PC-9 (cell line): ENCODE measurements at regions not wholly inside any gene's neighbourhood (a gene's known extent, or its start where the extent isn't known, plus 50 kb on each side); places are given as distances from the start of the nearest gene placed in this dataset.

Source experiments
- EZH2 ChIP-seq: fragments of 200-600 bp; sonication (generic); IDR thresholded peaks from 2 replicates; pipeline ENCODE4 v1.8.0; 2017; ENCODE audit warnings: antibody characterized with exemption, low read depth
- TF ChIP-seq, protein P1 (sequence below): fragments of 200-600 bp; sonication (generic); conservative IDR thresholded peaks from 2 replicates; pipeline ENCODE4 v1.6.1; 2017; ENCODE audit warnings: mixed run types, antibody characterized with exemption, mild to moderate bottlenecking, moderate library complexity

DNA sequence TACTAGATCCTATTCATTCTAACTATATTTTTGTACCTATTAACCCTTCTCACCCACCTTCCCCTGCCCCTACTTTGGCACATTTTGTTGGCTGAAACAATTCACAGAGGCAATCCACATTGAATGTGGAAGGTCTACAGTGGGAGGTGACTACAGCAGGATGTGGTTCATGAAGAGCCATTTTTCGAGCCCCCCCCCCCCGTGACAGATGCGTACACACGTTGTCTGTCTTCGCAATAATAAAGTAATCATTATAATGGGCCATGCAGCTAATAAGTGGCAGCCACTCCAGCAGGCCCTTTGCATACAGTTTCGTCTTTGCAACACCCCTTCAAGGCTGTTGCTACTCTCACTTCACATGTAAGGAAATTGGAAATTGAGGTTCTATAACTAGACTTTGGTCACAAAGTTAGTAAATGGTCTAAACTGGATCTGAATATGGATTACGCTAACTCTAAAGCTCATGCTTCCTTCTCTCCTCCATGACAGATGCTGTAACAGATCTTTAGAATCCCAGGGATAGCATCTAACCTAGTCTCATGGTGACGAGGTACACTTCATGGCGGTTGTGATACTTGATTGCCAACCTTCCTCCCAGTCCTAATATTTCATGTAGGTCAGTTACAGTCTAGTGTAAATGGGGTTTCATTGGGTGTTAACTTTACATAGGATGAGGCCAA is 176.8 kb downstream of the MYCN start:
- TF ChIP-seq, protein P1, sequence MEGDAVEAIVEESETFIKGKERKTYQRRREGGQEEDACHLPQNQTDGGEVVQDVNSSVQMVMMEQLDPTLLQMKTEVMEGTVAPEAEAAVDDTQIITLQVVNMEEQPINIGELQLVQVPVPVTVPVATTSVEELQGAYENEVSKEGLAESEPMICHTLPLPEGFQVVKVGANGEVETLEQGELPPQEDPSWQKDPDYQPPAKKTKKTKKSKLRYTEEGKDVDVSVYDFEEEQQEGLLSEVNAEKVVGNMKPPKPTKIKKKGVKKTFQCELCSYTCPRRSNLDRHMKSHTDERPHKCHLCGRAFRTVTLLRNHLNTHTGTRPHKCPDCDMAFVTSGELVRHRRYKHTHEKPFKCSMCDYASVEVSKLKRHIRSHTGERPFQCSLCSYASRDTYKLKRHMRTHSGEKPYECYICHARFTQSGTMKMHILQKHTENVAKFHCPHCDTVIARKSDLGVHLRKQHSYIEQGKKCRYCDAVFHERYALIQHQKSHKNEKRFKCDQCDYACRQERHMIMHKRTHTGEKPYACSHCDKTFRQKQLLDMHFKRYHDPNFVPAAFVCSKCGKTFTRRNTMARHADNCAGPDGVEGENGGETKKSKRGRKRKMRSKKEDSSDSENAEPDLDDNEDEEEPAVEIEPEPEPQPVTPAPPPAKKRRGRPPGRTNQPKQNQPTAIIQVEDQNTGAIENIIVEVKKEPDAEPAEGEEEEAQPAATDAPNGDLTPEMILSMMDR, result no peak
- no peak for TF ChIP-seq EZH2
